ENCODE measurements at regions not wholly inside any gene's neighbourhood (a gene's known extent, or its start where the extent isn't known, plus 50 kb on each side); places are given as distances from the start of the nearest gene placed in this dataset.

GRCh38 chr5:74279244-74279643 lies 361.3 kb downstream of the ENC1 start:
- Histone ChIP-seq H4K8ac (ENCODE audit: extremely low read depth, insufficient read depth, low read length) (no peak overlapping the region), H4K20me1 (replicated peaks in 1 of 2; ENCODE audit: control insufficient read depth in 1 of 2, insufficient read depth in 2 of 2, low read length in 2 of 2) (no peaks in the 10 kb centered on the region), H3K4ac (replicated peaks; ENCODE audit: insufficient read length, low read depth, low read length) (no peak overlapping the region), H3K18ac (ENCODE audit: extremely low read depth, low read length) (no peak overlapping the region), H3K27me3 (replicated peaks in 1 of 4; ENCODE audit: control insufficient read depth in 3 of 4, extremely low read depth in 1 of 4, insufficient read depth in 3 of 4, low read length in 3 of 4) (no peaks in the 10 kb centered on the region), H2BK20ac (ENCODE audit: low read length) (no peak overlapping the region), H3K4me2 (ENCODE audit: insufficient read depth in 1 of 2, low read depth in 2 of 2, low read length in 2 of 2) (no peak overlapping the region), H3K9ac (replicated peaks in 1 of 4; ENCODE audit: extremely low read depth in 1 of 4, low read depth in 3 of 4, low read length in 3 of 4) (no peak overlapping the region), H4K5ac (ENCODE audit: insufficient read length, low read depth, low read length) (no peak overlapping the region), H2BK120ac (replicated peaks; ENCODE audit: low read depth, low read length) (no peak overlapping the region), H3K27ac (ENCODE audit: low read depth, low read length) (no peak overlapping the region), H3K4me1 (replicated peaks in 1 of 4; ENCODE audit: control insufficient read depth in 3 of 4, insufficient read depth in 4 of 4, low read length in 3 of 4) (peaks cover 0 to 5% (median 2%) of the 10 kb centered on the region in 4 experiments; a peak in 3 of 7 replicates), H2AK5ac (ENCODE audit: low read depth, low read length) (no peak overlapping the region), H3K36me3 (ENCODE audit: control insufficient read depth in 2 of 4, insufficient read depth in 4 of 4, low read length in 3 of 4) (no peaks in the 10 kb centered on the region), H3K23ac (ENCODE audit: insufficient read length) (no peak overlapping the region), H2BK5ac (ENCODE audit: low read depth, low read length) (no peak overlapping the region), H3K23me2 (ENCODE audit: low read depth, low read length) (no peaks in the 10 kb centered on the region), H2AFZ (ENCODE audit: low read length) (no peak overlapping the region), H3K79me1 (ENCODE audit: low read depth, low read length) (no peaks in the 10 kb centered on the region), H2BK12ac (ENCODE audit: low read depth, low read length) (no peak overlapping the region), H3K79me2 (ENCODE audit: control insufficient read depth in 1 of 2, insufficient read depth in 2 of 2, low read length in 2 of 2) (no peaks in the 10 kb centered on the region), H3K4me3 (ENCODE audit: extremely low read depth in 1 of 4, insufficient read depth in 2 of 4, low read depth in 3 of 4, low read length in 4 of 4) (no peak overlapping the region), H2BK15ac (ENCODE audit: low read length) (no peak overlapping the region), H3K9me3 (ENCODE audit: insufficient read depth in 2 of 2, low read depth in 1 of 2, low read length in 1 of 2) (no peaks in the 10 kb centered on the region), H4K91ac (replicated peaks; ENCODE audit: insufficient read length, low read length) (no peak overlapping the region), H3K56ac (replicated peaks; ENCODE audit: insufficient read length, low read depth, low read length) (no peak overlapping the region), H3K14ac (ENCODE audit: insufficient read length) (no peak overlapping the region)
- DNase-seq (ENCODE audit: low read depth in 1 of 2, low spot score in 2 of 2), result no peak
- FAIRE-seq, result no peak
- CTCF ChIA-PET (ENCODE audit: partially characterized antibody), result interaction anchor here (0.7 to 1.2 kb wide), 2 partner anchors 30 to 67 kb away, joined by 3 to 4 read pairs; no protein-coding TSS in a partner anchor
- WGBS, 2 experiments (ENCODE audit: extremely low coverage in 1 of 2, insufficient coverage in 1 of 2, insufficient read length in 1 of 2, insufficient replicate concordance in 2 of 2, low coverage in 1 of 2, low lambda C conversion rate in 2 of 2, missing lambda C conversion rate in 1 of 2), result 82% methylated on average over 1 of the region's 1 CpG; no CpG with 5 or more reads in 1 of the 2 experiments
- POLR2A ChIA-PET (ENCODE audit: partially characterized antibody), result no interaction called here
- TF ChIP-seq ATF3 (IDR thresholded peaks at IDR 0.05; ENCODE audit: insufficient read depth, low read depth, low read length), result no peak
- TF ChIP-seq GABPA (IDR thresholded peaks at IDR 0.05; ENCODE audit: borderline replicate concordance, insufficient read depth, low read length), result no peak
- TF ChIP-seq USF2 (IDR thresholded peaks at IDR 0.05; ENCODE audit: low read length), result no peak
- no peak for TF ChIP-seq CHD2 (IDR thresholded peaks at IDR 0.05; ENCODE audit: low read length)
- no peak for TF ChIP-seq HDAC2 (IDR thresholded peaks at IDR 0.05; ENCODE audit: borderline replicate concordance in 1 of 2, low read depth in 2 of 2, low read length in 2 of 2)
- no peak for TF ChIP-seq POU5F1 (IDR thresholded peaks at IDR 0.05; ENCODE audit: low read depth, low read length)
- TF ChIP-seq POLR2A (IDR thresholded peaks at IDR 0.05; ENCODE audit: control extremely low read depth in 1 of 2, low read depth in 2 of 2, low read length in 2 of 2), result no peak
- no peak for TF ChIP-seq EGR1 (IDR thresholded peaks at IDR 0.05; ENCODE audit: borderline replicate concordance, low read depth, low read length)
- no peak for TF ChIP-seq CREB1 (IDR thresholded peaks at IDR 0.05)
- TF ChIP-seq JUND (IDR thresholded peaks at IDR 0.05; ENCODE audit: low read length), result no peak
- no peak for TF ChIP-seq TEAD4 (IDR thresholded peaks at IDR 0.05; ENCODE audit: low read depth, low read length)
